Amniotic stem cell (primary cell): ENCODE measurements at regions not wholly inside any gene's neighbourhood (a gene's known extent, or its start where the extent isn't known, plus 50 kb on each side); places are given as distances from the start of the nearest gene placed in this dataset.
A peak's percentile ranks its signal among the peaks of the same experiment; 100 is the strongest.

Experiments
- DNase-seq: peaks from one replicate; lab custom pipeline; 2025; lab: John Stamatoyannopoulos, UW

- no peak for DNase-seq
Observed at GRCh38 chr3:72257738-72258137, 472.8 kb upstream of the PROK2 start.

DNA sequence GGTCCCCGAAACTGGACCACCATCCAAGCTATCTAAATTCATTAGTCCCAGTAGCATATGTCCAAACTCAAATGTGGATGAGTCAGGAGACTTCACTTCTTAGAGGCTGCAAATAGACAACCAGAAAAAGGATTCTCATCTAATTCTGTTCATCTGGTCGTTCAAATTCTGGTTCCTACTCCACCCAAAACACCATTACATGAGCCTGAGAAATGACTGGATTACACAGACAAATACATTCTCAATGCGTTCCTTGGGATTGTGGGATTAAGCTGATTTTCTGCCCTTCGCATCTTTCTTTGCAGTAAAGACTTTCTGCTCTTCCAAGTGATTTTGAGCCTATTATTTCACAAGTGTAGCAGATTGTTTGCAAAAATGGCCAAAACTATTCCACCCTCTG is 472.3 kb upstream of the PROK2 start:
- DNase-seq = no peak

DNA sequence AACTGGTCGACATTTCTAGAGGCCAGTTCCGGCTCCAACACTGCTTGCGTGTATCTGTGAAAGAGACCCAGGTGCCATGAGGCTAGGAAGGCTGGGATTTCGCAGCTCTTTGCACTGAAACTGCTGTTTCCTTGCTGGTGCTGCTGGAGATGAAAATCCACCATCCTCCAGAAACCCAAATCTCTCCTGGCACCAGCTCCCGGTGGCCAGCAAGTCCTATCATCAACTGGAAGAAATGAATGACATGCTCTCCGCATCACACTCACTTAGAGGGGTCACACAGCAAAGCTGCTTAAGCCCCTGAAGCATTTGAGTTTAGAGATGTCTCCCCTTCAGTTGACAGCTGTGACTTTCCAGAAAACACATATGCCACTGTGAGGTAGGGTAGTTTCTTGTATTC is 471.8 kb upstream of the PROK2 start:
- DNase-seq = no peak

DNA sequence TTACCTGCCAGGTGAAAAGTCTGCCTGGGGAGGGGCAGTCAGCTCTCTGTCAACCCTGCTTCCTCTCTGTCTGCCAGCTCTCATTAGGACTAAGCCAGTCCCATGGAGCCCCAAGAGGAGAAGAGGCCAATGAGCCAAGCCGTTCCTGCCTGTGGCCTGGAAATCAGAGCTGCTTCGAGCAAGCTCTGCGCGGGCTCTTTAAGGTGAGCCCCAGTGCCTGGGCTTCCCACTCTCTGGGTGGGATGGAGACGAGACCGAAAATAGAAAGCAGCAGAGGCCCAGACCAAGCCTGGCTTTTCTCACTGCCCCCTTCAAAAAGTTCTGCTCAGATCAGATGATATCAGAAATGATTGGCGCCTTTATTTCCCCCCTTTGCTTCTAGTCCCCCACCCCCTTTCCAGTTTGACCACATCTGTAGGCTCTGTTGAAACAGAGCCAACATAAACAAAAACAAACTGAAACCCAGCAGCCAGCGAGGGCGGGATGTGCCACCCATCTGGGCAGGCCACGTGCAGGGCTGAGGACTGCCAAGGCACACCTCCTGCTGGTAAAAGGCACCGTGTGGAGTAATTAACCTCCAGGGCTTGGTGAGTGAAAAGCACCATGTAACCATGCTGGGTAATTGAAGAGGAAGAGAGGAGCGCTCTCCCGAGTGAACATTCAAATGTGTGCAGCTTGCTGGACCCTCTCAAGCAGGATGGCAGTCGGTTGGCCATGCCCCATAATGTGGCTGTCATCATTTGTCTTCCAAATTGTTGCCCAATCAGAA is 471.0 kb upstream of the PROK2 start:
- DNase-seq = no peak

DNA sequence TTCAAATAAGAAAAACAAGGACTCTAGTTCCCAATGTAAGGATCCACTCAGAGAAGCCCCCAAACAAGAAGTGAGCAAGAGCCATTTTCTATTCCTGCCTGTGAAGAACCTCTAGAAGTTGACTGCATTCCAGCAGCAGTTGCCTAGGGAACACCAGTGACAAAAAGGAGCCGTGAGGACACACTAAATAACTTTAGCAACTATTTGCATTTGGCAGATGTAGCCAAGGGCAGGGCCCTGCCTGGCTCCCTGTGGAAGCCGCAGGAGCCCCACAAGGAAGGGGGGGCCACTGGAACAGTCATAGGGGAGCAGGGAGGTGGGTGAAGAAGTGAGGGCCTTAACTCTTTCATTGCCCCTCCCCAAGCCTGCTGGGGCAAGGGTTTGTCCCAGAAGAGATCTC is 470.2 kb upstream of the PROK2 start:
- DNase-seq = no peak

DNA sequence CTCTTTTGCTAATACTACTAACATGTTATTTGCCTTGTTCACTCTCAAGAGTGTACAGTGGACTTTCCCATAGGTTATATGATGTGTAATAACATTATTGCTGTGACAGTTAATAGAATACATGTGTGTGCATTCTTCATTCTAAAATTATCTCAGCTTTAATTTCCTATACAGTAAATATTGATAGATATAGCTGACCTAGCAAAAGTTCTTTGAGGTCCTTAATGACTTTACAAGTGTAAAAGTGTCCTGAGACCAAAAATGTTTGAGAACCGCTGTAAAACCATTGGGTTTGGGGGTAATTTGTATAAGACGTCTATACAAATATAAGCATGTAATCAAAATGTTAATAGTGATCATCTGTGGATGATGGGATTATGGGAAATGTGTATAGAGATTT is 469.5 kb upstream of the PROK2 start:
- no peak for DNase-seq

GRCh38 chr3:72250725-72251124 is 465.8 kb upstream of the PROK2 start:
- DNase-seq = no peak

DNA sequence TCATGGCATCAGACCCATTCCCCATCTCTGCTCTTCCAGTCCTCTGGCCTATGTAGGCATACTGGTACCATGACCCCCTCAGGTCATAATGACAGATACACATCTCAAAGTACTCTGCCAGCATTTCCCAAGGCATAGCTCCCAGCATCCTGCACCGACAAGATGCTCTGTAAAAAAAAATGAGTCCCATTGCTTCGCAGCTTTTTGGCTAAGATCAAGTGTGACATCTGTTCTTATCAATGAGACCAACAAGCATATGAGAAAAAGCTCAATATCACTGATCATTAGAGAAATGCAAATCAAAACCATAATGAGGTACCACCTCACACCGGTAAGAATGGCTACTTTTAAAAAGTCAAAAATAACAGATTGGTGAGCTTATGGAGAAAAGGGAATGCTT is 463.9 kb upstream of the PROK2 start:
- DNase-seq = no peak

DNA sequence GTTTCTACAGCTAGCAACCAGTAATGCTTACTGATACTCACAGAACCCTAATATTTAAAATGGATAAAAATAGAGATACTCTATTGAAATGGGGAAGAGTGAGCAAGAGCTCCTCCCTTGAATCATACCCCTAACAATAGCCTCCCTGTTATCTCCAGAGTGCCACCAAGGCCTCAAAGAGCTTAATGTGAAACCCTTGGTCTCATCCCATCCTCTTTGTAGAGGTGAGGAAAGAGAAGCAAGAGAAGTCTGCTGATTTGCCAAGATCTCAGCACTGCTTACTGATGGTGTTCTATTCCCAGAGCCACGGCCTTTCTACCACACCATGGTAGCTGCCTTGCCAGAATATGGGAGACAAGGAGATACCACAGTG is 463.4 kb upstream of the PROK2 start:
- DNase-seq = no peak

DNA sequence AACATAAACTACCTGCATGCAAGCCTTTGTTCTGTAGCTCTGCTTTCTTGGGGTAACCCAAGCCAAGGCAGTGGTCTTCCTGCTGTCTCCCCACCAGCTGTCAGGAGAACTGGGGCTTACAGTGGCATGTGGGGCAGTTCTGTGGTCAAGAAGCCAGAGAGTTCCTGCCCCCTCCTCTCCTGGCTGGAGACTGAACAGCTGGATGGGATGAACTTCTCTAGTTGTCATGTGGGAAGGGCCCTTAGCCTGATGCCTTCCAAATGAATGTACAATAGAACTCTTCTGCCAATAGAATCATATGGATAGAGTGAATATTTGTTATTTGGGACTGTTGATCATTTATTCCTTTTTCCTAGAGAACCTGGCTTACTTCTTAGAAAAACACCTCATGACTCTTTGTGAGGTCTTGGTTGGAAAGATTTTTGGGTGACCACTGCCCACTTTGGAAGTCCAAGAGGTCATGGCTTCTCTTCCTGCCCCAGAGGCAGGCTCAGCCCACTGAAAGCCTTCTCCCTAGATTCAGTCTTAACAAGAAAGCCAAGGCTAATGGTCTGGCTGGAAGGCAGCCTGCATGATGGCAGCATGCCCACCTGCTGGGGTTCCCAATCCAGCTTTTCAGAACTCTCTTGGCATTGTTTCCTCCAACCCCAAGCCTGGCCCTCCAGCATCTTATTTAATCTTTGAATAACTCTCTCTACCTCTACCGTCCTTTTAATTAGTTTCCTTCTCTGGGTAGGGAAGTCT is 462.9 kb upstream of the PROK2 start:
- no peak for DNase-seq

DNA sequence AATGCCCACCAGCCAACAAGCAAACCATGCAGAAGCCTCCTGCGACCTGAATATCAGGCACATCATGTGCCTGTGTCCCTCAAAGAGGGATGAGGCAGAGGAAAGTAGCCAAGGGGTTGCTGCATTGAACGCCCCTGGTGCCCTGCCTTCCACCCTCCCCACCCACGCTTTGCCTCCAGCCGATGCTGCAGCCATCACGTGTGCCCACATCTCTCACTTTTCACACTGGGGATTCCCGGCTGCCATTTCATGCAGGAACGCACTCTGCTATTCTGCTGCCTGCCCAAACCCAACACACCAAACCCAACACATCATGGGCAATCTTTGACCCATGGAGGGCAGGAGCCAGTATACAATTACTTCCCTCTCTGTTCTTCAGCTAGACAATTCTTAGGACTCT is 462.2 kb upstream of the PROK2 start:
- DNase-seq = no peak

GRCh38 chr3:72246685-72247084 is 461.7 kb upstream of the PROK2 start:
- DNase-seq = no peak

DNA sequence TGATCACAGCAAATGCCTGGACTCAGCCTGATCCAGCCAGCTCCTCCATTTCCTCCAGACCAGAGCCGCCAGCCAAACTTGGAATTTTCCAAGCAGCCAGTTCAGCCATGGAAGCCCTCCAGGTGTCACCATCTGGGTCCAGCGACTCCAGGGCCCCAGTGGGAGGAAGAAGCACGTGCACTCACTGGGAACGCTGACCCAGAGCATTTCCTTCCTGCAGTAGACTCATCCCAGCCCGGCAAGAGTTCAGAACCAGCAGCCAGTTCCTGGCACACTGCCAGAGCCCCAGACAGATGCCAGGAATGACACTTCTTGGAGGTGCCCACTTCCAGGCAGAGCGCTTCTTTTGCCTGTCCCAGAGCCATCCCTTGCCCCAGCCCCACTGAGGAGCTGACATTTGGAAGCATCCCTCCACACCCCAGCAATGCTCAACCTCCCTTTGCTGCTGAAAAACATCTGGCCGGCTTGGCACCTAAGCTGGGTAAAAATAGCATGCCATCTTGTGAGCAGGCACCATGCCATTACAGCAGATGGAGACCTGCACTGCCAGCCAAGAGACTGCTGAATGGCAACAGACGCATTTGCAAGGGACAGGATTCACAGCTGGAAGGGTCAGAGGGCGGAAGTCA is 460.3 kb upstream of the PROK2 start:
- no peak for DNase-seq

- no peak for DNase-seq
Observed at GRCh38 chr3:72244396-72244795, 459.4 kb upstream of the PROK2 start.

- no peak for DNase-seq
Observed at GRCh38 chr3:72242326-72242725, 457.4 kb upstream of the PROK2 start.

DNA sequence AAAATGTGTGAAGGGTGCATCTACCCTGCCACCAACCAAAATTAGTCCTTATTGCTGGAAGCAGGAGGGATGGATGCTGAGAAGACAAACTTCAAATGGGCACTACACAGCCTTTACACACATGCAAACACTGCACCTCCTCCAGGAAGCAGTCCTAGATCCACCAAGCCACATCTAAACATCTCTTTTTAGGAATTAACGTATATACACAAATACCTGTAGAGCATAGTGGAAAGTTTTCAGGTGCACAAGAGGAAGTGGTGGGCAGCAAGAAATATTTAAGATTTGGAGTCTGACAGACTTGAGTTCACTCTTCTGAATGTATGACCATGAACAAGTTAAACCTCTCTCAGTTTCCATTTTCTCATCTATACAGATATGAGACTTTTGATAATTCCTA is 456.6 kb upstream of the PROK2 start:
- DNase-seq = no peak

- no peak for DNase-seq
Observed at GRCh38 chr3:72240531-72240930, 455.6 kb upstream of the PROK2 start.

DNA sequence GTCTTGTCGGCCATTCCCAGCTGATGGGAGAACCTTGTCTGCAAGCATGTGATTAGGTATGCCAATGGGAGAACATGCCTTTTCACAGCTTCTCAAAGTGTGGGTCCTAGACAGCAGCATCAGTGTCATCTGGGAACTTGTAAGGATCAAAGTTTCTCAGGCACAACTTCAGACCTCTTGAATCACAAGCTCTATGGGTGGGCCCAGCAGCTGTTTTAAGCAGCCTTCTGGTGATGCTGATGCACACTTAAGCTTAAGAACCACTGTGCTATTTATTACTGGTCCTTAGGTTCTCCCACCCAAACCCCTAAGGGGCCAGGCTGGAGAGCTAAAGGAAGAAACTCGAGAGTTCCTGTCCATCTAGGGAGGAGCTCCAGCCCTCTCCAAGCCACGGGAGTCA is 453.9 kb upstream of the PROK2 start:
- no peak for DNase-seq

GRCh38 chr3:72238010-72238691 is 453.2 kb upstream of the PROK2 start:
- no peak for DNase-seq

DNA sequence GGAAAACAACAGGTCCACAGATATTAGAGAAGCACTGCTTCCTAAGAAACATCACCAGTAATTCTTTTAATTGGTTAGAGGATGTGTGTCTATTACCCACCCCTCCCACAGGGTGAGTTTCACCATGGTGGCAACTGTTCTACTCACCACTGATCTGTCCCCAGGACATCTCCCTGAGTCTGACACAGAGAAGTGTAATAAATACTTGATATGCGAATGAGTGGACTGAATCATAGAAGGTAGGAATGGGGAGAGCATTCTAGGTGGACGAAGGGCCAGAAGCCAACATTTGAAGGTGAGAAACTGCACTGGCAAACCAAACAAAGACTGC is 452.7 kb upstream of the PROK2 start:
- no peak for DNase-seq

GRCh38 chr3:72234391-72234790 is 449.4 kb upstream of the PROK2 start:
- DNase-seq = peak; percentile 46

GRCh38 chr3:72233571-72233970 is 448.6 kb upstream of the PROK2 start:
- DNase-seq = no peak

DNA sequence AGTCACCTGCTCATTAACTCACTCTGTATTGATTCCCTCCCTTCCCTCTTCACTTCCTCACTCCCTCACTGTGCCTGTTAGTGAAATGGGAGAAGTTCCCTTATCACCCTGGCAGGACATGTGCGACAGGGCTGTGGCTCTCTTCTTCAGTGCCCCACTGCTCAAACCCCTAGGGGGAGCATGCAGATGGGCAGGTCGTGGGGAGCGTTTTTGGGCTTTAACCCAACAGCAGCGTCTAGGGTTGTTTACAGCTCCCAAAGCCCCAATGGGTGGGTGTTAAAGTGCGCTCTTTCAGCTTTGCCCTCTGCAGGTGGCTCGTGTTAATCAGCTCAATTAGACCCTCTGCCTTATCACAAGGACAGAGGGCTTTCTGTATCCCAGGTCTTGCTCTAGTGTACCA is 447.8 kb upstream of the PROK2 start:
- no peak for DNase-seq
